NCI-H2227 (cell line): ENCODE measurements at regions not wholly inside any gene's neighbourhood (a gene's known extent, or its start where the extent isn't known, plus 50 kb on each side); places are given as distances from the start of the nearest gene placed in this dataset.
"Not testable (repeated sequence)": the region's sequence is repeated elsewhere in the genome, so short reads cannot be mapped to it uniquely, and the experiment has no call there.

Source experiments
- DNase-seq: peaks from one replicate; lab custom pipeline; 2025; ENCODE audit not compliant: unreplicated experiment; lab: John Stamatoyannopoulos, UW

- DNase-seq, result not testable (repeated sequence)
Measured at GRCh38 chr3:17812328-17812727, 69.9 kb upstream of the TBC1D5 start.

DNA sequence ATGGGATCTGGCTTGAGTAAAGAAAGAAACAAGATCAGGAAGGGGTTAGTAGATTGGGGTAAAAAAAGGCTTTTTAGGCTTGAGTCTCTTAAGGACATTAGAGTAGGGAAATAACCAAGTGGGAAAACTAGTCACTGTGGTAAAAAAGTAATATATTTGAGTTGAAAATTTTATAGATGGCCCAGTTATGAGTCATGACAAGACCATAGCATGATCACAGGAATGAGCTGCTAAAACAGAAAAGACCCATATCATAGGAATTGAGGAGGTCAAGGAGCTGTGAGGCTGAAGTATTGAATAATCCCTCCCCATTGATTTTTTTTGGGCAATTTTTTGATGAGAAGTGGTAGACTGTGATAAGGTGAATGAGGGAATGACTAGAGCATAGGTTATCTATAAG lies 69.2 kb upstream of the TBC1D5 start:
- no peak for DNase-seq

GRCh38 chr3:17810759-17811158 lies 68.3 kb upstream of the TBC1D5 start:
- no peak for DNase-seq

DNA sequence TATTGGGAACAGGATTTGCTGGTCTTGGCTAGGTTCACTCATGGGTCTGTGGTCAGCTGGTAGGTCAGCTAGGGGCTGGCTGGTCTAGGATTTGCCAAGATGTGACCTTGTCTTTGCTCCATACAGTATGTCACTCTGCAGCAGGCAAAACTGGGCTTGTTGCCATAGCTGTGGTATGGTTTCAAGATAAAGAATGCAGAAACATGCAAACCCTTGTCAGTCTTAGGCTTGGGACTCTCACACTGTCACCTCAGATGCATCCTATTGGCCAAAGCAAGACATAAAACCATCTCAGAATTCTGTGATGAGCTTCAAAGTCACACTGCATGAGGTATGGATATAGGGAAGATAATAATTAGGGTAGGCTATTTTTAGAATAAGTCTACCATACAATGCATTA lies 66.6 kb upstream of the TBC1D5 start:
- no peak for DNase-seq

- DNase-seq, result no peak
Measured at GRCh38 chr3:17806876-17807275, 64.4 kb upstream of the TBC1D5 start.

GRCh38 chr3:17806201-17806600 lies 63.8 kb upstream of the TBC1D5 start:
- DNase-seq, result no peak

GRCh38 chr3:17805461-17805940 lies 63.1 kb upstream of the TBC1D5 start:
- DNase-seq, result no peak

DNA sequence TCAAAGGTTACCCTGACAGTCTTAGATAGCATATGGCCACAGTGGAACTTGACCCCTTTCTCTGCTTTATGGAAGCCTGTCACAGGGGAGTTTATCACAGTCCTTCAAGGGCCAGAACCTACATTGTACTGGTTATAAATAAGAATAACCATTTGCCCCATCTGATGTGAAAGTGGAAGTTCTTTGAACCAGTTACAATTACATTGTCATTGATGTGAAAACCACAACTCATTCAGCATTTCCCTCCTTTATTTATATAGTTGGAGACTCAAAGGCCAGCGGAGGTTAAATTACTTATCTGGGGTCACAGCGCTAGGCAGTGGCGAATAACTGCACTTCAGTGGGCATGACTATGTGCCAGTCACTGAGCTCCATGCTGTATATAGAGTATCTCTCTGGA lies 60.5 kb upstream of the TBC1D5 start:
- no peak for DNase-seq

DNA sequence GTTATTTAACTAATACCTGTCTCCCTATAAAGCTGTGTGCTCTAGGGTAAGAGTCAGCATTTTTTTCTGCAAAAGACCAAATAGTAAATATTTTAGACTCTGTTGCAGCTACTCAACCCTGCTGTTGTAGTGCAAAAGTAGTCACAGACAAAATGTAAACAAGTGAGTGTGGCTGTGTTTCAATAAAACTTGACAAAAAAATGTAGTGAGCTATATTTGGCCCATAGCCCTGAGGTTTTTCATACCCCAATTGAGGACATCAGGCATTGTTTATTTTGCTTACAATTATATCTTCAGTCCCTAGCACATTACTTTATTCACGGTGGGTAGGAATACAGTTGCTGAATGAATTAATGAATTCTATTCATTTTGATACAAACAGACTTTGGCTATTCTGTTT lies 58.7 kb upstream of the TBC1D5 start:
- no peak for DNase-seq

DNA sequence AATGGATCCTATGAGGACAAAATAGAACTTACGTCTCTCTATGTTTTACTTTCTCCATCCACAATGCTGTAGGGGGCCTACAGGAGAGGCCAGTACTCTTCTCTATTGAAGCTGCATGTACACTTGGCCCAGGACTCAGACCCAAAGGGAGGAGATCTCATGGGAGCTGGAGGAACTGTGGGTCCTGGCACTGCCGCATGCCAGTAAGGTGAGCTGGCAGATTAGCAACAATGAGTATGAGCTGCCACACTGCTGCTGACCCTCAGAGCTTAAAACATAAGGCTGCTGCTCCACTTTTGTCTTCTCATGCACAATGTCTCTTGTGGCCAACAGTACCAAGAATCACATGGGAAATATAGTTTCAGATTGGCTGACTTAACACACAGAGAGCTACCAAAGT lies 57.8 kb upstream of the TBC1D5 start:
- no peak for DNase-seq

DNA sequence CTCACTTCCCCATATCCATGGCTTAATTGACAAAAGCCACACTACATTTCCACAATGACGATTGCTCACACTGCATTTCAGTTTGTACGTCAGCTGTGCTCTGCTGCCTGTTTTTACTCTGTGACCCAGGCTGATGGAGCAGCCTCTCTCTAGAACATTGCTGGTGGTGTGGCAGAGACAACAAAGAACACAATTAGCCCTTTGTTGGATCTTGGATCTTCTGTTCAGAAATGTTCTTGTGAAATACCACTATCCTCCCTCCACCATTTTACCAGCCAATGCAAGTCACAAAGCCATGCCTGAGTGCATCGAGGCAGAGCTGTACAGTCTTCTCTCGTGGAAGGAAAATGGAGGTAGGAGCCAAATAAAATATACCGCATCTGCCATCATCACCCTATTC lies 56.9 kb upstream of the TBC1D5 start:
- DNase-seq, result no peak

DNA sequence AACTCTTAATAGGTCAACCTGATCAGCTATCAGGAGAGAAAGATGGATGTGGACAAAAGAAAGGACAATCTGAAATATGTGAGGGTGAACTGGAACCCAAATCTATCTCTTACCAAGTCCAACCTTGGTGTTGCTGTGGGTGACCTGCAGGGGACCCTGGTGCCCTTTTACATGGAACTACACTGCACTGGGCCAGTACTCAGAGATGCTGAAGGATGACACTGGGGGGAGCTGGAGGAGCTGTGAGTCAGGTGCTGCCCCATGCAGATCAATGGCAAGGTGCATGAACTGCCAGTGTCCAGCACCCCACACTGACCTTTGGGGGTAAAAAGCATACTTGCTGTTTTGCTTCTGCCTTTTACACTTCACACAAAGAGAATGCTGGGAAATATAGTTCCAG lies 55.6 kb upstream of the TBC1D5 start:
- DNase-seq, result no peak

GRCh38 chr3:17795711-17796110 lies 53.3 kb upstream of the TBC1D5 start:
- DNase-seq, result no peak

DNA sequence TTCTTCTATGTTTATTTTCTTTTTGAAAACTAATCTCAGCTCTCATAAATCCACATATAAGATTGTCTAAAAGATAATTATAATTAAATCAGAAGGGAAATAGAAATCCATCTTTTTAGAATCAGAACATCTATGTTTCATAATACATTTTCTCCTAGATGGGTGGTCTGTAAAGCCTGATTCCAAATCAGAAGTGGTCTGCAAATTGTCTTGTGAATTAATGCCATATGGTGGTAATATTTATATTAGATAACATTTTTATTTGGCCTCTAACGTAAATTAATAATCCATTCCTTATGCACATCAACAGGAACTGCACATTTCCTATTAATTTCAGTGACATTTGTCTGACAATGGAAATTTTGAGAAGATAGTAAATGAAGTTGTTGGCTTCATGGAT lies 52.8 kb upstream of the TBC1D5 start:
- no peak for DNase-seq

- DNase-seq, result no peak
Measured at GRCh38 chr3:17793542-17794195, 51.2 kb upstream of the TBC1D5 start.
